ENCODE measurements at regions not wholly inside any gene's neighbourhood (a gene's known extent, or its start where the extent isn't known, plus 50 kb on each side); places are given as distances from the start of the nearest gene placed in this dataset.
A peak's percentile ranks its signal among the peaks of the same experiment; 100 is the strongest.

GRCh38 chr1:182301467-182302198 lies 90.0 kb downstream of the GLUL start (continued):
- TF ChIP-seq GTF2F1 (IDR thresholded peaks at IDR 0.05; ENCODE audit: low read depth, low read length): no peak
- TF ChIP-seq ZFP36 (IDR thresholded peaks at IDR 0.05; ENCODE audit: low read depth, low read length, partially characterized antibody): peak; percentile 15
- no peak for TF ChIP-seq NFYB (IDR thresholded peaks at IDR 0.05; ENCODE audit: extremely low read depth, insufficient read length)
- peak; percentile 49; the same call in 1 of the 2 replicates for TF ChIP-seq ZNF766 (CRISPR knock-in tag; conservative IDR thresholded peaks at IDR 0.05)
- peak; percentile 95 for TF ChIP-seq BRD9 (IDR thresholded peaks at IDR 0.05; ENCODE audit: low read depth, partially characterized antibody)
- no peak for TF ChIP-seq COPS2 (conservative IDR thresholded peaks at IDR 0.05)
- no peak for TF ChIP-seq KLF10 (CRISPR knock-in tag; IDR thresholded peaks at IDR 0.05)
- peak; percentile 49; the same call in 1 of the 2 replicates for TF ChIP-seq HDAC2 (IDR thresholded peaks at IDR 0.05)
- TF ChIP-seq ZNF764 (CRISPR knock-in tag; IDR thresholded peaks at IDR 0.05; ENCODE audit: low read depth): peak; percentile 98
- TF ChIP-seq KDM1A (IDR thresholded peaks at IDR 0.05): no peak
- TF ChIP-seq NBN (IDR thresholded peaks at IDR 0.05; ENCODE audit: low read depth): peak; percentile 92
- peak; percentile 28 to 45; a peak in 1 of 4 replicates for TF ChIP-seq TBL1XR1 (IDR thresholded peaks at IDR 0.05; ENCODE audit: low read length in 2 of 2)
- no peak for TF ChIP-seq PHF8 (IDR thresholded peaks at IDR 0.05; ENCODE audit: borderline replicate concordance, low read length)
- TF ChIP-seq CC2D1A (IDR thresholded peaks at IDR 0.05): peak; percentile 59; the same call in 1 of the 2 replicates
- TF ChIP-seq MYC (IDR thresholded peaks at IDR 0.05; ENCODE audit: low read depth, low read length): peak; percentile 68
- TF ChIP-seq MYC (CRISPR knock-in tag; IDR thresholded peaks at IDR 0.05; ENCODE audit: borderline replicate concordance, low read depth): no peak
- TF ChIP-seq PTRF (tag; IDR thresholded peaks at IDR 0.05): no peak; the same call in 1 of the 2 replicates
- TF ChIP-seq, protein P1, sequence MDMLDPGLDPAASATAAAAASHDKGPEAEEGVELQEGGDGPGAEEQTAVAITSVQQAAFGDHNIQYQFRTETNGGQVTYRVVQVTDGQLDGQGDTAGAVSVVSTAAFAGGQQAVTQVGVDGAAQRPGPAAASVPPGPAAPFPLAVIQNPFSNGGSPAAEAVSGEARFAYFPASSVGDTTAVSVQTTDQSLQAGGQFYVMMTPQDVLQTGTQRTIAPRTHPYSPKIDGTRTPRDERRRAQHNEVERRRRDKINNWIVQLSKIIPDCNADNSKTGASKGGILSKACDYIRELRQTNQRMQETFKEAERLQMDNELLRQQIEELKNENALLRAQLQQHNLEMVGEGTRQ (CRISPR knock-in tag; IDR thresholded peaks at IDR 0.05): no peak
- TF ChIP-seq CEBPB (tag; IDR thresholded peaks at IDR 0.05): peak; percentile 79
- TF ChIP-seq ZNF165 (CRISPR knock-in tag; IDR thresholded peaks at IDR 0.05; ENCODE audit: borderline replicate concordance): 0 out of 2 replicates have a peak, but pooled peaks have one; percentile 69
- peak; percentile 32; the same call in 1 of the 2 replicates for TF ChIP-seq RNF2 (IDR thresholded peaks at IDR 0.05)
- peak; percentile 58; the same call in 1 of the 2 replicates for TF ChIP-seq ZEB2 (IDR thresholded peaks at IDR 0.05)
- TF ChIP-seq CUX1 (CRISPR knock-in tag; IDR thresholded peaks at IDR 0.05): no peak; the same call in 1 of the 2 replicates
- peak in 1 of 2 experiments; percentile 23; a peak in 2 of 4 replicates for TF ChIP-seq MAZ (CRISPR knock-in tag; conservative IDR thresholded peaks at IDR 0.05 in 1 of 2, IDR thresholded peaks at IDR 0.05 in 1 of 2)
- TF ChIP-seq POLR3G (IDR thresholded peaks at IDR 0.05; ENCODE audit: extremely low read depth, insufficient read length, insufficient replicate concordance): no peak

Data from K562 (cell line).